ENCODE measurements at regions not wholly inside any gene's neighbourhood (a gene's known extent, or its start where the extent isn't known, plus 50 kb on each side); places are given as distances from the start of the nearest gene placed in this dataset.

DNA sequence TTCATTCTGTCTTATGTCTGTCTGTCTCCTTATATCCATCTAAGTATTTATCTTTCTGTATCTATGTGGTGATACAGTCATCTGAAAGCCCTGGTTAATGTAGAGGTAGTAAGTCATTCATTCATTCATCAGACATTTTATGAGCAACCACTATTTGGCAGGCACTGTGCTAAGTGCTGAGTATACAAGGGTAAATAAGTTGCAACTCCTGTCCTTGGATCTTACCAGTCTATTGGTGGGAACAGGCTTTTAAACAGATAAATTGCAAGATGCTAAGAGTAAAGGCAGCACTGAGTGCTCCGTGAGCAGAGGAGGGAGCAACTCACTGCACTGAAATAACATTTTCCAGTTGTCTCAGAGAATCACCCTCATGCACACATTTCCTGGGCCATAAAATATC is 68.6 kb downstream of the TMEM30B start (continued):
- TF ChIP-seq, protein P1, sequence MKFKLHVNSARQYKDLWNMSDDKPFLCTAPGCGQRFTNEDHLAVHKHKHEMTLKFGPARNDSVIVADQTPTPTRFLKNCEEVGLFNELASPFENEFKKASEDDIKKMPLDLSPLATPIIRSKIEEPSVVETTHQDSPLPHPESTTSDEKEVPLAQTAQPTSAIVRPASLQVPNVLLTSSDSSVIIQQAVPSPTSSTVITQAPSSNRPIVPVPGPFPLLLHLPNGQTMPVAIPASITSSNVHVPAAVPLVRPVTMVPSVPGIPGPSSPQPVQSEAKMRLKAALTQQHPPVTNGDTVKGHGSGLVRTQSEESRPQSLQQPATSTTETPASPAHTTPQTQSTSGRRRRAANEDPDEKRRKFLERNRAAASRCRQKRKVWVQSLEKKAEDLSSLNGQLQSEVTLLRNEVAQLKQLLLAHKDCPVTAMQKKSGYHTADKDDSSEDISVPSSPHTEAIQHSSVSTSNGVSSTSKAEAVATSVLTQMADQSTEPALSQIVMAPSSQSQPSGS (IDR thresholded peaks at IDR 0.05; ENCODE audit: low read length): no peak
- TF ChIP-seq POLR2A (IDR thresholded peaks at IDR 0.05; ENCODE audit: control extremely low read depth in 1 of 2, low read depth in 2 of 2, low read length in 2 of 2) (no peak), EP300 (IDR thresholded peaks at IDR 0.05; ENCODE audit: borderline replicate concordance in 1 of 2, low read depth in 2 of 2, low read length in 2 of 2) (no peak)
- TF ChIP-seq, protein P2, sequence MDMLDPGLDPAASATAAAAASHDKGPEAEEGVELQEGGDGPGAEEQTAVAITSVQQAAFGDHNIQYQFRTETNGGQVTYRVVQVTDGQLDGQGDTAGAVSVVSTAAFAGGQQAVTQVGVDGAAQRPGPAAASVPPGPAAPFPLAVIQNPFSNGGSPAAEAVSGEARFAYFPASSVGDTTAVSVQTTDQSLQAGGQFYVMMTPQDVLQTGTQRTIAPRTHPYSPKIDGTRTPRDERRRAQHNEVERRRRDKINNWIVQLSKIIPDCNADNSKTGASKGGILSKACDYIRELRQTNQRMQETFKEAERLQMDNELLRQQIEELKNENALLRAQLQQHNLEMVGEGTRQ (IDR thresholded peaks at IDR 0.05; ENCODE audit: low read length): no peak
